M059J (cell line): ENCODE measurements at regions not wholly inside any gene's neighbourhood (a gene's known extent, or its start where the extent isn't known, plus 50 kb on each side); places are given as distances from the start of the nearest gene placed in this dataset.

Experiments
- DNase-seq: peaks from one replicate; pipeline ENCODE4 v3.0.0-alpha.2; 2012; ENCODE audit warnings: low read depth

GRCh38 chr1:22221233-22221780 lies 78.4 kb upstream of the WNT4 start:
- no peak for DNase-seq

- DNase-seq: no peak
Measured at GRCh38 chr1:22222723-22223122, 79.8 kb upstream of the WNT4 start.

- DNase-seq: no peak
Measured at GRCh38 chr1:22223176-22223575, 80.3 kb upstream of the WNT4 start.

GRCh38 chr1:22224091-22224490 lies 81.2 kb upstream of the WNT4 start:
- DNase-seq: no peak

- peak; percentile 63 for DNase-seq
Measured at GRCh38 chr1:22224631-22225030, 81.7 kb upstream of the WNT4 start.

GRCh38 chr1:22225858-22226589 lies 83.1 kb upstream of the WNT4 start:
- DNase-seq: no peak

GRCh38 chr1:22228074-22228473 lies 85.2 kb upstream of the WNT4 start:
- DNase-seq: no peak

- DNase-seq: no peak
Measured at GRCh38 chr1:22228505-22228911, 85.6 kb upstream of the WNT4 start.

GRCh38 chr1:22229379-22229778 lies 86.5 kb upstream of the WNT4 start:
- peak; percentile 79 for DNase-seq

GRCh38 chr1:22231068-22231593 lies 88.2 kb upstream of the WNT4 start:
- no peak for DNase-seq

GRCh38 chr1:22231995-22232690 lies 89.2 kb upstream of the WNT4 start:
- no peak for DNase-seq

GRCh38 chr1:22233222-22233621 lies 90.3 kb upstream of the WNT4 start:
- DNase-seq: no peak

- no peak for DNase-seq
Measured at GRCh38 chr1:22234476-22235030, 91.7 kb upstream of the WNT4 start.

- DNase-seq: no peak
Measured at GRCh38 chr1:22236166-22236565, 93.3 kb upstream of the WNT4 start.

GRCh38 chr1:22236900-22237299 lies 94.0 kb upstream of the WNT4 start:
- no peak for DNase-seq

GRCh38 chr1:22237433-22238093 lies 94.7 kb upstream of the WNT4 start:
- DNase-seq: no peak

- DNase-seq: no peak
Measured at GRCh38 chr1:22238356-22239224, 95.7 kb upstream of the WNT4 start.

- DNase-seq: no peak
Measured at GRCh38 chr1:22239378-22239777, 96.5 kb upstream of the WNT4 start.

GRCh38 chr1:22241250-22241649 lies 98.4 kb upstream of the WNT4 start:
- DNase-seq: no peak

- no peak for DNase-seq
Measured at GRCh38 chr1:22241811-22242210, 98.9 kb upstream of the WNT4 start.

GRCh38 chr1:22245100-22245650 lies 102.3 kb upstream of the WNT4 start:
- no peak for DNase-seq
